HEK293T (cell line): ENCODE measurements at regions not wholly inside any gene's neighbourhood (a gene's known extent, or its start where the extent isn't known, plus 50 kb on each side); places are given as distances from the start of the nearest gene placed in this dataset.
"Not testable (repeated sequence)": the region's sequence is repeated elsewhere in the genome, so short reads cannot be mapped to it uniquely, and the experiment has no call there.

Source experiments
- SP1 ChIP-seq: fragments of 450-650 bp; IDR thresholded peaks from 2 replicates; pipeline ENCODE4 v1.6.1; 2017
- TARDBP ChIP-seq: fragments of 450-650 bp; IDR thresholded peaks from 2 replicates; pipeline ENCODE4 v1.6.1; 2016
- ZNF384 ChIP-seq: fragments of 450-650 bp; IDR thresholded peaks from 2 replicates; pipeline ENCODE4 v1.6.1; 2016
- TF ChIP-seq, protein P1 (sequence below): fragments of 450-650 bp; IDR thresholded peaks from 2 replicates; pipeline ENCODE4 v1.6.1; 2016

DNA sequence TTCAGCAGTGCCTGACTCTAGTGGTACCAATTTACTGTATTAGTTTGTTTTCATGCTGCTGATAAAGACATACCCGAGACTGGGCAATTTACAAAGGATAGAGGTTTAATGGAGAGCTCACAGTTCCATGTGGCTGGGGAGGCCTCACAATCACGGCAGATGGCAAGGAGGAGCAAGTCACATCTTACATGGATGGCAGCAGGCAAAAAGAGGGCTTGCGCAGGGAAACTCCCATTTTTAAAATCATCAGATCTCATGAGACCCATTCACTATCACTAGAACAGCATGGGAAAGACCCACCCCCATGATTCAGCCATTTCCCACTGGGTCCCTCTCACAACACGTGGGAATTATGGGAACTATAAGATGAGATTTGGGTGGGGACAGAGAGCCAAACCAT lies 243.7 kb upstream of the KLF3 start:
- not testable (repeated sequence) for TF ChIP-seq TARDBP, ZNF384, SP1
- TF ChIP-seq, protein P1, sequence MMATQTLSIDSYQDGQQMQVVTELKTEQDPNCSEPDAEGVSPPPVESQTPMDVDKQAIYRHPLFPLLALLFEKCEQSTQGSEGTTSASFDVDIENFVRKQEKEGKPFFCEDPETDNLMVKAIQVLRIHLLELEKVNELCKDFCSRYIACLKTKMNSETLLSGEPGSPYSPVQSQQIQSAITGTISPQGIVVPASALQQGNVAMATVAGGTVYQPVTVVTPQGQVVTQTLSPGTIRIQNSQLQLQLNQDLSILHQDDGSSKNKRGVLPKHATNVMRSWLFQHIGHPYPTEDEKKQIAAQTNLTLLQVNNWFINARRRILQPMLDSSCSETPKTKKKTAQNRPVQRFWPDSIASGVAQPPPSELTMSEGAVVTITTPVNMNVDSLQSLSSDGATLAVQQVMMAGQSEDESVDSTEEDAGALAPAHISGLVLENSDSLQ = not testable (repeated sequence)
